GM12878 (cell line): ENCODE measurements at regions not wholly inside any gene's neighbourhood (a gene's known extent, or its start where the extent isn't known, plus 50 kb on each side); places are given as distances from the start of the nearest gene placed in this dataset.

Experiments used
- ATF7 ChIP-seq: fragments of 450-650 bp; IDR thresholded peaks from 2 replicates; pipeline ENCODE4 v1.6.1; 2016; ENCODE audit warnings: low read depth, mild to moderate bottlenecking
- BHLHE40 ChIP-seq, 2 experiments: fragments of 450-650 bp in 1 of 2; IDR thresholded peaks; 2 replicates each; pipeline ENCODE4 v1.6.1; 2011 to 2017; ENCODE audit warnings: low read depth in 2 of 2, borderline replicate concordance in 1 of 2, improper control_type of control experiment in 1 of 2, low read length in 1 of 2, mild to moderate bottlenecking in 1 of 2
- DPF2 ChIP-seq: fragments of 450-650 bp; IDR thresholded peaks from 2 replicates; pipeline ENCODE4 v1.6.1; 2017; ENCODE audit warnings: mild to moderate bottlenecking
- EZH2 ChIP-seq: IDR thresholded peaks from 2 replicates; pipeline ENCODE4 v1.6.1; 2012; ENCODE audit warnings: low read depth, mild to moderate bottlenecking, control low read depth, inconsistent platforms, low read length, borderline replicate concordance; ENCODE audit not compliant: control insufficient read depth
- HCFC1 ChIP-seq: fragments of 150-350 bp; IDR thresholded peaks from 2 replicates; pipeline ENCODE4 v1.6.1; 2014; ENCODE audit warnings: low read length
- IRF4 ChIP-seq: IDR thresholded peaks from 2 replicates; pipeline ENCODE4 v1.6.1; 2011; ENCODE audit warnings: low read depth, low read length
- JUND ChIP-seq: IDR thresholded peaks from 2 replicates; pipeline ENCODE4 v1.6.1; 2012; ENCODE audit warnings: low read depth, mild to moderate bottlenecking, low read length, improper control_type of control experiment, moderate library complexity
- KDM1A ChIP-seq: fragments of 200-600 bp; sonication (generic); IDR thresholded peaks from 2 replicates; pipeline ENCODE4 v1.6.1; 2016; ENCODE audit warnings: borderline replicate concordance
- MEF2A ChIP-seq: IDR thresholded peaks from 2 replicates; pipeline ENCODE4 v1.6.1; 2011; ENCODE audit warnings: low read depth, mild to moderate bottlenecking, low read length, moderate library complexity; ENCODE audit not compliant: insufficient read depth
- MEF2B ChIP-seq: fragments of 450-650 bp; IDR thresholded peaks from 2 replicates; pipeline ENCODE4 v1.6.1; 2018; ENCODE audit warnings: mild to moderate bottlenecking, moderate library complexity; ENCODE audit not compliant: partially characterized antibody, poor library complexity, severe bottlenecking
- NR2C1 ChIP-seq: fragments of 450-650 bp; IDR thresholded peaks from 2 replicates; pipeline ENCODE4 v1.6.1; 2017; ENCODE audit warnings: antibody characterized with exemption, mild to moderate bottlenecking, moderate library complexity
- NR2F1 ChIP-seq: fragments of 450-650 bp; conservative IDR thresholded peaks from 2 replicates; pipeline ENCODE4 v1.6.1; 2017; ENCODE audit warnings: mild to moderate bottlenecking
- RAD21 ChIP-seq: IDR thresholded peaks from 2 replicates; pipeline ENCODE4 v1.6.1; 2011; ENCODE audit warnings: mild to moderate bottlenecking, low read depth, low read length, moderate library complexity; ENCODE audit not compliant: insufficient read depth
- SP1 ChIP-seq: IDR thresholded peaks from one replicate; pipeline ENCODE4 v1.6.1; 2011; ENCODE audit warnings: low read depth, low read length
- STAT1 ChIP-seq: fragments of 450-650 bp; conservative IDR thresholded peaks from 2 replicates; pipeline ENCODE4 v1.6.1; 2014; ENCODE audit warnings: antibody characterized with exemption, mild to moderate bottlenecking
- TCF12 ChIP-seq: IDR thresholded peaks from 2 replicates; pipeline ENCODE4 v1.6.1; 2011; ENCODE audit warnings: low read depth, mild to moderate bottlenecking, low read length
- USF2 ChIP-seq: IDR thresholded peaks from 2 replicates; pipeline ENCODE4 v1.6.1; 2011; ENCODE audit warnings: low read depth, low read length, improper control_type of control experiment, borderline replicate concordance
- WRNIP1 ChIP-seq: IDR thresholded peaks from 2 replicates; pipeline ENCODE4 v1.6.1; 2011; ENCODE audit warnings: low read depth, low read length, improper control_type of control experiment, borderline replicate concordance
- ZNF207 ChIP-seq: fragments of 450-650 bp; IDR thresholded peaks from 2 replicates; pipeline ENCODE4 v1.6.1; 2014; ENCODE audit warnings: antibody characterized with exemption, mild to moderate bottlenecking, borderline replicate concordance
- ZNF622 ChIP-seq: fragments of 450-650 bp; IDR thresholded peaks from 2 replicates; pipeline ENCODE4 v1.6.1; 2017; ENCODE audit warnings: mild to moderate bottlenecking, inconsistent platforms
- TF ChIP-seq, protein P1 (sequence below): fragments of 450-650 bp; IDR thresholded peaks from 2 replicates; pipeline ENCODE4 v1.6.1; 2014; ENCODE audit warnings: mild to moderate bottlenecking

- TF ChIP-seq KDM1A (no peak), NR2F1 (0 out of 2 replicates have a peak, but pooled peaks have one; percentile 12), EZH2 (no peak), SP1 (no peak), RAD21 (peak; percentile 72), MEF2B (peak; percentile 64), NR2C1 (no peak), HCFC1 (no peak), ATF7 (0 out of 2 replicates have a peak, but pooled peaks have one; percentile 32), BHLHE40 (IDR thresholded peaks at IDR 0.05; ENCODE audit: borderline replicate concordance in 1 of 2, low read depth in 2 of 2, low read length in 1 of 2) (no peak), DPF2 (peak; percentile 83; the same call in 1 of the 2 replicates), TCF12 (peak; percentile 69; the same call in 1 of the 2 replicates), ZNF207 (no peak), STAT1 (no peak), ZNF622 (no peak), IRF4 (no peak), MEF2A (0 out of 2 replicates have a peak, but pooled peaks have one; percentile 24), JUND (no peak), WRNIP1 (no peak), USF2 (no peak)
- TF ChIP-seq, protein P1, sequence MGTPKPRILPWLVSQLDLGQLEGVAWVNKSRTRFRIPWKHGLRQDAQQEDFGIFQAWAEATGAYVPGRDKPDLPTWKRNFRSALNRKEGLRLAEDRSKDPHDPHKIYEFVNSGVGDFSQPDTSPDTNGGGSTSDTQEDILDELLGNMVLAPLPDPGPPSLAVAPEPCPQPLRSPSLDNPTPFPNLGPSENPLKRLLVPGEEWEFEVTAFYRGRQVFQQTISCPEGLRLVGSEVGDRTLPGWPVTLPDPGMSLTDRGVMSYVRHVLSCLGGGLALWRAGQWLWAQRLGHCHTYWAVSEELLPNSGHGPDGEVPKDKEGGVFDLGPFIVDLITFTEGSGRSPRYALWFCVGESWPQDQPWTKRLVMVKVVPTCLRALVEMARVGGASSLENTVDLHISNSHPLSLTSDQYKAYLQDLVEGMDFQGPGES: no peak
Observed at GRCh38 chr5:71782771-71783770, 64.0 kb downstream of the CARTPT start (continued).
